GM12878 (cell line): ENCODE measurements at regions not wholly inside any gene's neighbourhood (a gene's known extent, or its start where the extent isn't known, plus 50 kb on each side); places are given as distances from the start of the nearest gene placed in this dataset.

Source experiments
- ATAC-seq: fragments of 200-7000 bp; cut with Tn5 transposase; 3 replicates; pipeline ENCODE4 v1.9.1; 2020; ENCODE audit warnings: mild to moderate bottlenecking, moderate library complexity
- BruUV-seq: library from RNA; stranded (reverse); fragments of 400-500 nt; replicated peaks from 2 replicates; lab custom pipeline; 2021; lab: Mats Ljungman, UMichigan
- CTCF ChIA-PET: fragments of 300-600 bp; sonication (Branson Sonifier 250); formaldehyde crosslinking; extraction: SDS; loops from one replicate; lab custom pipeline; 2021; ENCODE audit warnings: inconsistent platforms; lab: Yijun Ruan, JAX
- POLR2A ChIA-PET: fragments of 350-600 bp; formaldehyde crosslinking; extraction: SDS; loops from one replicate; lab custom pipeline; 2021; ENCODE audit warnings: inconsistent platforms; lab: Charles Lee
- RAD21 ChIA-PET: fragments of 300-600 bp; sonication (Branson Sonifier 250); formaldehyde crosslinking; loops from one replicate; lab custom pipeline; 2023; ENCODE audit warnings: antibody characterized with exemption; ENCODE audit not compliant: unreplicated experiment; lab: Charles Lee
- SMC1A ChIA-PET: fragments of 300-600 bp; sonication (Branson Sonifier 250); formaldehyde crosslinking; loops from one replicate; lab custom pipeline; 2023; ENCODE audit not compliant: unreplicated experiment, uncharacterized antibody; lab: Charles Lee
- DNase-seq: peaks from one replicate; pipeline ENCODE4 v3.0.0-alpha.2; 2011; ENCODE audit warnings: low read depth, low spot score
- FAIRE-seq: peaks from 3 replicates; lab custom pipeline; 2011; peaks lifted over from hg19 to GRCh38; lab: Jason Lieb, UNC
- H2AFZ ChIP-seq: 2 replicates; pipeline ENCODE4 v1.6.0; 2011; ENCODE audit warnings: low read depth, low read length, control low read depth; ENCODE audit not compliant: control insufficient read depth
- H3K27ac ChIP-seq: 2 replicates; pipeline ENCODE4 v1.5.1; 2011; ENCODE audit warnings: control low read depth; ENCODE audit not compliant: control insufficient read depth, insufficient read depth
- H3K27me3 ChIP-seq, 2 experiments: replicated peaks in 1 of 2; 2 replicates each; pipeline versions ENCODE4 v1.6.0 to v1.6.1; 2011; ENCODE audit warnings: low read length in 1 of 2; ENCODE audit not compliant: control insufficient read depth in 2 of 2, insufficient read depth in 2 of 2
- H3K36me3 ChIP-seq, 2 experiments: 2 replicates each; pipeline ENCODE4 v1.5.1; 2011; ENCODE audit warnings: low read length in 1 of 2; ENCODE audit not compliant: control insufficient read depth in 2 of 2, insufficient read depth in 2 of 2
- H3K4me1 ChIP-seq: 2 replicates; pipeline ENCODE4 v1.6.1; 2011; ENCODE audit warnings: mild to moderate bottlenecking, low read length, moderate library complexity, mixed read lengths; ENCODE audit not compliant: control insufficient read depth, insufficient read depth
- H3K4me2 ChIP-seq: 2 replicates; pipeline ENCODE4 v1.6.0; 2011; ENCODE audit warnings: control low read depth; ENCODE audit not compliant: control insufficient read depth, insufficient read depth
- H3K4me3 ChIP-seq: fragments of 200-600 bp; sonication (generic); 2 replicates; pipeline ENCODE4 v1.5.1; 2016
- H3K79me2 ChIP-seq: 2 replicates; pipeline ENCODE4 v1.6.0; 2011; ENCODE audit warnings: low read length; ENCODE audit not compliant: control insufficient read depth, insufficient read depth
- H3K9ac ChIP-seq: 2 replicates; pipeline ENCODE4 v1.8.0; 2011; ENCODE audit warnings: low read length, control low read depth, mixed read lengths; ENCODE audit not compliant: control insufficient read depth, insufficient read depth
- H3K9me3 ChIP-seq: replicated peaks from 3 replicates; pipeline ENCODE4 v1.5.1; 2011; ENCODE audit warnings: mild to moderate bottlenecking, low read length; ENCODE audit not compliant: control insufficient read depth, insufficient read depth
- H4K20me1 ChIP-seq: 2 replicates; pipeline ENCODE4 v1.6.0; 2011; ENCODE audit not compliant: control insufficient read depth, insufficient read depth
- POLR2A ChIP-seq: IDR thresholded peaks from 2 replicates; pipeline ENCODE4 v1.6.1; 2011; ENCODE audit warnings: low read depth, mild to moderate bottlenecking, low read length
- RAD51 ChIP-seq: fragments of 450-650 bp; IDR thresholded peaks from 2 replicates; pipeline ENCODE4 v1.6.1; 2016; ENCODE audit warnings: moderate library complexity, mild to moderate bottlenecking, inconsistent platforms
- RFX5 ChIP-seq: IDR thresholded peaks from 2 replicates; pipeline ENCODE4 v1.6.1; 2011; ENCODE audit warnings: low read depth, low read length, improper control_type of control experiment
- SMAD1 ChIP-seq: fragments of 450-650 bp; IDR thresholded peaks from 2 replicates; pipeline ENCODE4 v1.6.1; 2018; ENCODE audit warnings: mild to moderate bottlenecking, low read depth; ENCODE audit not compliant: partially characterized antibody
- TAF1 ChIP-seq: IDR thresholded peaks from 2 replicates; pipeline ENCODE4 v1.6.1; 2011; ENCODE audit warnings: mild to moderate bottlenecking, low read depth, low read length, borderline replicate concordance
- WGBS: methylation state at CpG from one replicate; pipeline ENCODE4 v1.1.6; 2016; ENCODE audit warnings: low lambda C conversion rate; ENCODE audit not compliant: insufficient replicate concordance, insufficient coverage; ENCODE audit errors: missing lambda C conversion rate; 5-methylcytosine and 5-hydroxymethylcytosine counted together
- in situ Hi-C: fragments of 300-500 bp; cut with MboI; formaldehyde crosslinking; loops from 9 replicates; pipeline ENCODE4 v1.14.3; 2018; ENCODE audit warnings: mixed read lengths
- intact Hi-C: fragments of 100-400 bp; cut with micrococcal nuclease; formaldehyde crosslinking; loops from one replicate; pipeline ENCODE4 v1.14.2; 2022; ENCODE audit not compliant: unreplicated experiment
- TF ChIP-seq, protein P1 (sequence below): fragments of 450-650 bp; IDR thresholded peaks from 2 replicates; pipeline ENCODE4 v1.6.1; 2018; ENCODE audit warnings: mild to moderate bottlenecking, low read depth, moderate library complexity; ENCODE audit not compliant: partially characterized antibody
- TF ChIP-seq, protein P2 (sequence below): fragments of 450-650 bp; formaldehyde crosslinking; IDR thresholded peaks from 2 replicates; pipeline ENCODE4 v1.5.0; 2022; ENCODE audit warnings: mild to moderate bottlenecking, missing genetic modification characterization
- TF ChIP-seq, protein P3 (sequence below): IDR thresholded peaks from 2 replicates; pipeline ENCODE4 v1.6.1; 2012; ENCODE audit warnings: mild to moderate bottlenecking, low read depth, low read length

DNA sequence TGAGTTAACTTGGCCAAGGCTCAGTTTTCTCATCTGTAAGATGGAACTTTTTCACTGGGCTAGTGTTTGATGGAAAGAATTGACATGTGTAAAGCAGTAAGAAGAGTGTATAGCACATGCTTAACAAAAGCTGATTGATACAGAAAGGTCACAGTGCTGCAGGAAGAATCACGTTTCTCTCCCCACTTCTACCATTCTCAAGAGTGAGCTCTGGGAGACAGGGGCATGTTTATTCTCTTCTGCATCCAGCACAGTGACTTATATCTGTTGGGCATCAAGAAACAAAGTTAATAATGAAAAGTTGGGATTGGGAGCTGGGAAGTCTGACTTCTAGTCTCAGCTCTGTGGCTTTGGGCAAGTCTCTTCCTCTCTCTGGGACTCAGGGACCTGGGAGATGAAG is 55.3 kb downstream of the IRX3 start:
- Histone ChIP-seq H2AFZ (no peak overlapping the region), H3K4me3 (no peak overlapping the region), H4K20me1 (no peaks in the 10 kb centered on the region), H3K9ac (no peak overlapping the region), H3K9me3 (no peaks in the 10 kb centered on the region), H3K4me1 (no peaks in the 10 kb centered on the region), H3K4me2 (no peak overlapping the region), H3K36me3 (no peaks in the 10 kb centered on the region), H3K27ac (no peak overlapping the region), H3K27me3 (no peaks in the 10 kb centered on the region), H3K79me2 (no peaks in the 10 kb centered on the region)
- POLR2A ChIA-PET = no interaction called here
- ATAC-seq = no peak
- FAIRE-seq = no peak
- in situ Hi-C loops = no loop called here
- RAD21 ChIA-PET = no interaction called here
- SMC1A ChIA-PET = no interaction called here
- CTCF ChIA-PET = no interaction called here
- TF ChIP-seq, protein P1, sequence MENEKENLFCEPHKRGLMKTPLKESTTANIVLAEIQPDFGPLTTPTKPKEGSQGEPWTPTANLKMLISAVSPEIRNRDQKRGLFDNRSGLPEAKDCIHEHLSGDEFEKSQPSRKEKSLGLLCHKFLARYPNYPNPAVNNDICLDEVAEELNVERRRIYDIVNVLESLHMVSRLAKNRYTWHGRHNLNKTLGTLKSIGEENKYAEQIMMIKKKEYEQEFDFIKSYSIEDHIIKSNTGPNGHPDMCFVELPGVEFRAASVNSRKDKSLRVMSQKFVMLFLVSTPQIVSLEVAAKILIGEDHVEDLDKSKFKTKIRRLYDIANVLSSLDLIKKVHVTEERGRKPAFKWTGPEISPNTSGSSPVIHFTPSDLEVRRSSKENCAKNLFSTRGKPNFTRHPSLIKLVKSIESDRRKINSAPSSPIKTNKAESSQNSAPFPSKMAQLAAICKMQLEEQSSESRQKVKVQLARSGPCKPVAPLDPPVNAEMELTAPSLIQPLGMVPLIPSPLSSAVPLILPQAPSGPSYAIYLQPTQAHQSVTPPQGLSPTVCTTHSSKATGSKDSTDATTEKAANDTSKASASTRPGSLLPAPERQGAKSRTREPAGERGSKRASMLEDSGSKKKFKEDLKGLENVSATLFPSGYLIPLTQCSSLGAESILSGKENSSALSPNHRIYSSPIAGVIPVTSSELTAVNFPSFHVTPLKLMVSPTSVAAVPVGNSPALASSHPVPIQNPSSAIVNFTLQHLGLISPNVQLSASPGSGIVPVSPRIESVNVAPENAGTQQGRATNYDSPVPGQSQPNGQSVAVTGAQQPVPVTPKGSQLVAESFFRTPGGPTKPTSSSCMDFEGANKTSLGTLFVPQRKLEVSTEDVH = no peak
- intact Hi-C loops = no loop called here
- DNase-seq = no peak
- no TSS peak for BruUV-seq
- WGBS = 0% methylated on average over 1 of the region's 1 CpG

DNA sequence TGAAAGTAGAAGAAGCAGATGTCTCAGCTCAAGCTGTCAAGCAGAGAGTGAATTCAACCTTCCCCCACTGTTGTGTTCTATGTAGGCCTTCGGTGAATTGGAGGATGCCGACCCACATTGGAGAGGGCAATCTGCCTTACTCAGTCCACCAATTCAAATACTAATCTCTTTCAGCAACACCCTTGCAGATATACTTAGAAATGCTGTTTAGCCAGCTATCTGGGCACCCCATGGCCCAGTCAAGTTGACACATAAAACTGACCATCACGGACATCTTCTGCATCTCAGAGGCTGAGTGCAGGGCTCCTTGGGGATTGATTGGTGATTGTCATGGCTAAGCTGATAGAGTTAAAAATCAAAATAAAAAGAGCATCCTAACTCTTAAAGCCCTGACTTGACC is 58.3 kb downstream of the IRX3 start:
- POLR2A ChIA-PET = no interaction called here
- Histone ChIP-seq H3K27ac (no peak overlapping the region), H3K27me3 (no peaks in the 10 kb centered on the region), H3K9me3 (no peaks in the 10 kb centered on the region), H3K4me3 (no peak overlapping the region), H3K4me1 (no peaks in the 10 kb centered on the region), H3K4me2 (no peak overlapping the region), H3K79me2 (no peaks in the 10 kb centered on the region), H4K20me1 (no peaks in the 10 kb centered on the region), H2AFZ (no peak overlapping the region), H3K9ac (no peak overlapping the region), H3K36me3 (no peaks in the 10 kb centered on the region)
- ATAC-seq (no peak), FAIRE-seq (no peak), DNase-seq (no peak)
- in situ Hi-C loops = no loop called here
- BruUV-seq = no TSS peak
- 38% methylated on average over 3 of the region's 3 CpGs for WGBS
- SMC1A ChIA-PET = no interaction called here
- CTCF ChIA-PET = no interaction called here
- intact Hi-C loops = no loop called here
- RAD21 ChIA-PET = no interaction called here
- TF ChIP-seq RFX5 = no peak
- TF ChIP-seq, protein P2, sequence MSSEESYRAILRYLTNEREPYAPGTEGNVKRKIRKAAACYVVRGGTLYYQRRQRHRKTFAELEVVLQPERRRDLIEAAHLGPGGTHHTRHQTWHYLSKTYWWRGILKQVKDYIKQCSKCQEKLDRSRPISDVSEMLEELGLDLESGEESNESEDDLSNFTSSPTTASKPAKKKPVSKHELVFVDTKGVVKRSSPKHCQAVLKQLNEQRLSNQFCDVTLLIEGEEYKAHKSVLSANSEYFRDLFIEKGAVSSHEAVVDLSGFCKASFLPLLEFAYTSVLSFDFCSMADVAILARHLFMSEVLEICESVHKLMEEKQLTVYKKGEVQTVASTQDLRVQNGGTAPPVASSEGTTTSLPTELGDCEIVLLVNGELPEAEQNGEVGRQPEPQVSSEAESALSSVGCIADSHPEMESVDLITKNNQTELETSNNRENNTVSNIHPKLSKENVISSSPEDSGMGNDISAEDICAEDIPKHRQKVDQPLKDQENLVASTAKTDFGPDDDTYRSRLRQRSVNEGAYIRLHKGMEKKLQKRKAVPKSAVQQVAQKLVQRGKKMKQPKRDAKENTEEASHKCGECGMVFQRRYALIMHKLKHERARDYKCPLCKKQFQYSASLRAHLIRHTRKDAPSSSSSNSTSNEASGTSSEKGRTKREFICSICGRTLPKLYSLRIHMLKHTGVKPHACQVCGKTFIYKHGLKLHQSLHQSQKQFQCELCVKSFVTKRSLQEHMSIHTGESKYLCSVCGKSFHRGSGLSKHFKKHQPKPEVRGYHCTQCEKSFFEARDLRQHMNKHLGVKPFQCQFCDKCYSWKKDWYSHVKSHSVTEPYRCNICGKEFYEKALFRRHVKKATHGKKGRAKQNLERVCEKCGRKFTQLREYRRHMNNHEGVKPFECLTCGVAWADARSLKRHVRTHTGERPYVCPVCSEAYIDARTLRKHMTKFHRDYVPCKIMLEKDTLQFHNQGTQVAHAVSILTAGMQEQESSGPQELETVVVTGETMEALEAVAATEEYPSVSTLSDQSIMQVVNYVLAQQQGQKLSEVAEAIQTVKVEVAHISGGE = no peak
- TF ChIP-seq TAF1 = no peak
- TF ChIP-seq, protein P3, sequence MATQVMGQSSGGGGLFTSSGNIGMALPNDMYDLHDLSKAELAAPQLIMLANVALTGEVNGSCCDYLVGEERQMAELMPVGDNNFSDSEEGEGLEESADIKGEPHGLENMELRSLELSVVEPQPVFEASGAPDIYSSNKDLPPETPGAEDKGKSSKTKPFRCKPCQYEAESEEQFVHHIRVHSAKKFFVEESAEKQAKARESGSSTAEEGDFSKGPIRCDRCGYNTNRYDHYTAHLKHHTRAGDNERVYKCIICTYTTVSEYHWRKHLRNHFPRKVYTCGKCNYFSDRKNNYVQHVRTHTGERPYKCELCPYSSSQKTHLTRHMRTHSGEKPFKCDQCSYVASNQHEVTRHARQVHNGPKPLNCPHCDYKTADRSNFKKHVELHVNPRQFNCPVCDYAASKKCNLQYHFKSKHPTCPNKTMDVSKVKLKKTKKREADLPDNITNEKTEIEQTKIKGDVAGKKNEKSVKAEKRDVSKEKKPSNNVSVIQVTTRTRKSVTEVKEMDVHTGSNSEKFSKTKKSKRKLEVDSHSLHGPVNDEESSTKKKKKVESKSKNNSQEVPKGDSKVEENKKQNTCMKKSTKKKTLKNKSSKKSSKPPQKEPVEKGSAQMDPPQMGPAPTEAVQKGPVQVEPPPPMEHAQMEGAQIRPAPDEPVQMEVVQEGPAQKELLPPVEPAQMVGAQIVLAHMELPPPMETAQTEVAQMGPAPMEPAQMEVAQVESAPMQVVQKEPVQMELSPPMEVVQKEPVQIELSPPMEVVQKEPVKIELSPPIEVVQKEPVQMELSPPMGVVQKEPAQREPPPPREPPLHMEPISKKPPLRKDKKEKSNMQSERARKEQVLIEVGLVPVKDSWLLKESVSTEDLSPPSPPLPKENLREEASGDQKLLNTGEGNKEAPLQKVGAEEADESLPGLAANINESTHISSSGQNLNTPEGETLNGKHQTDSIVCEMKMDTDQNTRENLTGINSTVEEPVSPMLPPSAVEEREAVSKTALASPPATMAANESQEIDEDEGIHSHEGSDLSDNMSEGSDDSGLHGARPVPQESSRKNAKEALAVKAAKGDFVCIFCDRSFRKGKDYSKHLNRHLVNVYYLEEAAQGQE = no peak
- TF ChIP-seq RAD51 = no peak
- TF ChIP-seq POLR2A = no peak
- no peak for TF ChIP-seq SMAD1
